ENCODE measurements at regions not wholly inside any gene's neighbourhood (a gene's known extent, or its start where the extent isn't known, plus 50 kb on each side); places are given as distances from the start of the nearest gene placed in this dataset.

- H3K36me3 Mint-ChIP-seq (ENCODE audit: low read depth, unreplicated experiment): no peaks in the 10 kb centered on the region
- DNase-seq (ENCODE audit: low read depth): no peak
- no peak overlapping the region for H3K27ac ChIP-seq (ENCODE audit: low read depth, low read length)
- peaks cover 8% of the 10 kb centered on the region for H3K27me3 Mint-ChIP-seq (ENCODE audit: low read depth, unreplicated experiment)
- no peaks in the 10 kb centered on the region for H3K4me1 Mint-ChIP-seq (ENCODE audit: low read depth, unreplicated experiment)
- no peaks in the 10 kb centered on the region for H3K9me3 ChIP-seq (ENCODE audit: insufficient read depth, low read depth, low read length)
- FAIRE-seq: no peak
- no peak overlapping the region for H3K27ac Mint-ChIP-seq (ENCODE audit: unreplicated experiment)
- H3K27me3 ChIP-seq (ENCODE audit: insufficient read depth, low read length): no peaks in the 10 kb centered on the region
- TF ChIP-seq CTCF (IDR thresholded peaks at IDR 0.05; ENCODE audit: insufficient read depth, low read depth, low read length) (no peak), EZH2 (IDR thresholded peaks at IDR 0.05; ENCODE audit: insufficient read depth, low read length) (no peak)
- H3K4me1 ChIP-seq (ENCODE audit: insufficient read depth, low read length): no peaks in the 10 kb centered on the region
- H3K79me2 ChIP-seq (ENCODE audit: insufficient read depth, low read length): no peaks in the 10 kb centered on the region
- no peaks in the 10 kb centered on the region for H4K20me1 ChIP-seq (ENCODE audit: insufficient read depth, low read length)
- H3K9me3 Mint-ChIP-seq (ENCODE audit: unreplicated experiment): peaks cover 9% of the 10 kb centered on the region
- H2AFZ ChIP-seq (ENCODE audit: low read depth, low read length): no peak overlapping the region
- H3K36me3 ChIP-seq (ENCODE audit: insufficient read depth, low read length): no peaks in the 10 kb centered on the region
- H3K4me3 Mint-ChIP-seq (ENCODE audit: unreplicated experiment): no peak overlapping the region
- H3K4me2 ChIP-seq (ENCODE audit: low read length): no peak overlapping the region
- H3K9ac ChIP-seq (ENCODE audit: low read length): no peak overlapping the region
- H3K4me3 ChIP-seq (ENCODE audit: insufficient read depth, low read depth, low read length): no peak overlapping the region
Observed at GRCh38 chr1:4355839-4356238, 298.6 kb upstream of the AJAP1 start.

GRCh38 chr1:4362314-4363044 is 291.9 kb upstream of the AJAP1 start:
- Histone ChIP-seq H2AFZ (ENCODE audit: low read depth, low read length) (no peak overlapping the region), H4K20me1 (ENCODE audit: insufficient read depth, low read length) (no peaks in the 10 kb centered on the region), H3K4me3 (ENCODE audit: insufficient read depth, low read depth, low read length) (no peak overlapping the region), H3K4me2 (ENCODE audit: low read length) (no peak overlapping the region), H3K27me3 (ENCODE audit: insufficient read depth, low read length) (no peaks in the 10 kb centered on the region), H3K79me2 (ENCODE audit: insufficient read depth, low read length) (no peaks in the 10 kb centered on the region), H3K4me1 (ENCODE audit: insufficient read depth, low read length) (no peaks in the 10 kb centered on the region), H3K9ac (ENCODE audit: low read length) (no peak overlapping the region), H3K36me3 (ENCODE audit: insufficient read depth, low read length) (no peaks in the 10 kb centered on the region), H3K9me3 (ENCODE audit: insufficient read depth, low read depth, low read length) (peaks cover 5% of the 10 kb centered on the region), H3K27ac (ENCODE audit: low read depth, low read length) (no peak overlapping the region)
- Mint-ChIP-seq H3K9me3 (ENCODE audit: unreplicated experiment) (peaks cover 19% of the 10 kb centered on the region), H3K4me3 (ENCODE audit: unreplicated experiment) (no peak overlapping the region), H3K27me3 (ENCODE audit: low read depth, unreplicated experiment) (peaks cover 3% of the 10 kb centered on the region), H3K4me1 (ENCODE audit: low read depth, unreplicated experiment) (no peaks in the 10 kb centered on the region), H3K36me3 (ENCODE audit: low read depth, unreplicated experiment) (no peaks in the 10 kb centered on the region), H3K27ac (ENCODE audit: unreplicated experiment) (no peak overlapping the region)
- no peak for DNase-seq (ENCODE audit: low read depth)
- FAIRE-seq: no peak
- TF ChIP-seq EZH2 (IDR thresholded peaks at IDR 0.05; ENCODE audit: insufficient read depth, low read length): no peak
- no peak for TF ChIP-seq CTCF (IDR thresholded peaks at IDR 0.05; ENCODE audit: insufficient read depth, low read depth, low read length)

GRCh38 chr1:4366091-4366490 is 288.3 kb upstream of the AJAP1 start:
- Histone ChIP-seq H3K4me2 (ENCODE audit: low read length) (no peak overlapping the region), H3K36me3 (ENCODE audit: insufficient read depth, low read length) (no peaks in the 10 kb centered on the region), H3K27ac (ENCODE audit: low read depth, low read length) (no peak overlapping the region), H3K4me3 (ENCODE audit: insufficient read depth, low read depth, low read length) (no peak overlapping the region), H3K79me2 (ENCODE audit: insufficient read depth, low read length) (no peaks in the 10 kb centered on the region), H3K9ac (ENCODE audit: low read length) (no peak overlapping the region), H3K27me3 (ENCODE audit: insufficient read depth, low read length) (no peaks in the 10 kb centered on the region), H3K4me1 (ENCODE audit: insufficient read depth, low read length) (no peaks in the 10 kb centered on the region), H4K20me1 (ENCODE audit: insufficient read depth, low read length) (no peaks in the 10 kb centered on the region), H2AFZ (ENCODE audit: low read depth, low read length) (no peak overlapping the region), H3K9me3 (ENCODE audit: insufficient read depth, low read depth, low read length) (peaks cover 12% of the 10 kb centered on the region)
- H3K4me1 Mint-ChIP-seq (ENCODE audit: low read depth, unreplicated experiment): no peaks in the 10 kb centered on the region
- FAIRE-seq (no peak), DNase-seq (ENCODE audit: low read depth) (no peak)
- no peaks in the 10 kb centered on the region for H3K36me3 Mint-ChIP-seq (ENCODE audit: low read depth, unreplicated experiment)
- H3K9me3 Mint-ChIP-seq (ENCODE audit: unreplicated experiment): peaks cover 16% of the 10 kb centered on the region
- peaks cover 3% of the 10 kb centered on the region for H3K27me3 Mint-ChIP-seq (ENCODE audit: low read depth, unreplicated experiment)
- TF ChIP-seq EZH2 (IDR thresholded peaks at IDR 0.05; ENCODE audit: insufficient read depth, low read length) (no peak), CTCF (IDR thresholded peaks at IDR 0.05; ENCODE audit: insufficient read depth, low read depth, low read length) (no peak)
- no peak overlapping the region for H3K27ac Mint-ChIP-seq (ENCODE audit: unreplicated experiment)
- no peak overlapping the region for H3K4me3 Mint-ChIP-seq (ENCODE audit: unreplicated experiment)
